Choroid plexus epithelial cell (primary cell): ENCODE measurements at regions not wholly inside any gene's neighbourhood (a gene's known extent, or its start where the extent isn't known, plus 50 kb on each side); places are given as distances from the start of the nearest gene placed in this dataset.

Experiments
- DNase-seq: peaks from one replicate; pipeline ENCODE4 v3.0.0-alpha.2; 2010; ENCODE audit warnings: low read depth
- H3K4me3 ChIP-seq: 2 replicates; pipeline ENCODE4 v1.5.1; 2011; ENCODE audit warnings: low read depth, mild to moderate bottlenecking, control low read depth, low read length, moderate library complexity
- CTCF ChIP-seq: conservative IDR thresholded peaks from 2 replicates; pipeline ENCODE4 v1.5.1; 2011; ENCODE audit warnings: low read depth, mild to moderate bottlenecking, control low read depth, inconsistent platforms, low read length, moderate library complexity

GRCh38 chr2:126748188-126748760 lies 92.3 kb downstream of the GYPC start:
- no peak for TF ChIP-seq CTCF
- DNase-seq, result no peak
- H3K4me3 ChIP-seq, result no peak overlapping the region

GRCh38 chr2:126748929-126749518 lies 93.1 kb downstream of the GYPC start:
- no peak for DNase-seq
- TF ChIP-seq CTCF, result no peak
- H3K4me3 ChIP-seq, result no peak overlapping the region

- H3K4me3 ChIP-seq, result no peak overlapping the region
- TF ChIP-seq CTCF, result peak; percentile 49
- DNase-seq, result peak; percentile 21
Observed at GRCh38 chr2:126749537-126749936, 93.6 kb downstream of the GYPC start.

GRCh38 chr2:126750506-126750905 lies 94.5 kb downstream of the GYPC start:
- TF ChIP-seq CTCF, result no peak
- no peak for DNase-seq
- H3K4me3 ChIP-seq, result no peak overlapping the region

- no peak overlapping the region for H3K4me3 ChIP-seq
- no peak for DNase-seq
- no peak for TF ChIP-seq CTCF
Observed at GRCh38 chr2:126751477-126751876, 95.5 kb downstream of the GYPC start.

GRCh38 chr2:126752876-126753275 lies 96.9 kb downstream of the GYPC start:
- no peak overlapping the region for H3K4me3 ChIP-seq
- TF ChIP-seq CTCF, result no peak
- DNase-seq, result no peak
